Smooth muscle cell (in vitro differentiated cells): ENCODE measurements at regions not wholly inside any gene's neighbourhood (a gene's known extent, or its start where the extent isn't known, plus 50 kb on each side); places are given as distances from the start of the nearest gene placed in this dataset.

Source experiments
- DNase-seq: peaks from one replicate; lab custom pipeline; 2025; ENCODE audit not compliant: unreplicated experiment; lab: John Stamatoyannopoulos, UW
- H2AFZ ChIP-seq: fragments of 200-600 bp; sonication (generic); 2 replicates; pipeline ENCODE4 v1.6.0; 2016; ENCODE audit warnings: antibody characterized with exemption, low read depth, mild to moderate bottlenecking
- H3F3A ChIP-seq: fragments of 200-600 bp; sonication (generic); 2 replicates; pipeline ENCODE4 v1.6.0; 2017; ENCODE audit warnings: antibody characterized with exemption, low read depth
- H3K27ac ChIP-seq: fragments of 200-600 bp; sonication (generic); 2 replicates; pipeline ENCODE4 v1.5.1; 2016; ENCODE audit warnings: low read depth, mild to moderate bottlenecking
- H3K27me3 ChIP-seq: fragments of 200-600 bp; sonication (generic); 2 replicates; pipeline ENCODE4 v1.6.1; 2016; ENCODE audit warnings: low read depth, mild to moderate bottlenecking
- H3K36me3 ChIP-seq: fragments of 200-600 bp; sonication (generic); 2 replicates; pipeline ENCODE4 v1.5.1; 2016; ENCODE audit warnings: low read depth
- H3K4me1 ChIP-seq: fragments of 200-600 bp; sonication (generic); 2 replicates; pipeline ENCODE4 v1.5.1; 2016; ENCODE audit warnings: low read depth
- H3K4me2 ChIP-seq: fragments of 200-600 bp; sonication (generic); 2 replicates; pipeline ENCODE4 v1.6.0; 2016; ENCODE audit warnings: mild to moderate bottlenecking
- H3K4me3 ChIP-seq: fragments of 200-600 bp; sonication (generic); 2 replicates; pipeline ENCODE4 v1.5.1; 2016; ENCODE audit warnings: mild to moderate bottlenecking
- H3K79me2 ChIP-seq: fragments of 200-600 bp; sonication (generic); 2 replicates; pipeline ENCODE4 v1.6.0; 2016; ENCODE audit warnings: low read depth, mild to moderate bottlenecking
- H3K9ac ChIP-seq: fragments of 200-600 bp; sonication (generic); 2 replicates; pipeline ENCODE4 v1.6.0; 2016; ENCODE audit warnings: low read depth
- H3K9me3 ChIP-seq: fragments of 200-600 bp; sonication (generic); replicated peaks from 2 replicates; pipeline ENCODE4 v1.5.1; 2016; ENCODE audit warnings: low read depth
- H4K20me1 ChIP-seq: fragments of 200-600 bp; sonication (generic); 2 replicates; pipeline ENCODE4 v1.6.0; 2016; ENCODE audit warnings: low read depth
- CTCF ChIP-seq: fragments of 200-600 bp; sonication (generic); IDR thresholded peaks from 2 replicates; pipeline ENCODE4 v1.5.1; 2017; ENCODE audit warnings: borderline replicate concordance, mild to moderate bottlenecking, antibody characterized with exemption; ENCODE audit not compliant: insufficient read depth, poor library complexity, severe bottlenecking
- WGBS: methylation state at CpG from one replicate; pipeline ENCODE4 v1.1.7; 2016; ENCODE audit warnings: low lambda C conversion rate; 5-methylcytosine and 5-hydroxymethylcytosine counted together

- Histone ChIP-seq H3K4me3 (no peak overlapping the region), H3K4me1 (peaks cover 10% of the 10 kb centered on the region), H3F3A (no peaks in the 10 kb centered on the region), H3K79me2 (no peaks in the 10 kb centered on the region), H3K27me3 (no peaks in the 10 kb centered on the region), H3K36me3 (no peaks in the 10 kb centered on the region), H4K20me1 (no peaks in the 10 kb centered on the region), H2AFZ (no peak overlapping the region), H3K9me3 (no peaks in the 10 kb centered on the region), H3K27ac (no peak overlapping the region), H3K4me2 (no peak overlapping the region), H3K9ac (no peak overlapping the region)
- DNase-seq: no peak
- 32% methylated on average over 3 of the region's 3 CpGs for WGBS
- no peak for TF ChIP-seq CTCF
These were observed 84.0 kb upstream of the JADE1 start for GRCh38 chr4:128725405-128726055.

- DNase-seq: no peak
- H3K9ac ChIP-seq: no peak overlapping the region
- no peaks in the 10 kb centered on the region for H3F3A ChIP-seq
- H3K36me3 ChIP-seq: no peaks in the 10 kb centered on the region
- H2AFZ ChIP-seq: peak overlapping the region; percentile 55
- H3K27me3 ChIP-seq: no peaks in the 10 kb centered on the region
- H3K27ac ChIP-seq: no peak overlapping the region
- no peak for TF ChIP-seq CTCF
- no peaks in the 10 kb centered on the region for H3K9me3 ChIP-seq
- WGBS: 86% methylated on average over 2 of the region's 2 CpGs
- no peak overlapping the region for H3K4me3 ChIP-seq
- H3K4me1 ChIP-seq: peaks cover 10% of the 10 kb centered on the region
- no peaks in the 10 kb centered on the region for H3K79me2 ChIP-seq
- no peak overlapping the region for H3K4me2 ChIP-seq
- no peaks in the 10 kb centered on the region for H4K20me1 ChIP-seq
These were observed 86.6 kb upstream of the JADE1 start for GRCh38 chr4:128722911-128723310.

- H3K27ac ChIP-seq: no peak overlapping the region
- H3K27me3 ChIP-seq: no peaks in the 10 kb centered on the region
- 49% methylated on average over 4 of the region's 4 CpGs for WGBS
- H3K79me2 ChIP-seq: no peaks in the 10 kb centered on the region
- no peaks in the 10 kb centered on the region for H3K36me3 ChIP-seq
- no peak for DNase-seq
- no peak overlapping the region for H3K4me3 ChIP-seq
- H2AFZ ChIP-seq: peak overlapping the region; percentile 55
- no peaks in the 10 kb centered on the region for H3K9me3 ChIP-seq
- no peaks in the 10 kb centered on the region for H4K20me1 ChIP-seq
- H3K9ac ChIP-seq: no peak overlapping the region
- TF ChIP-seq CTCF: no peak
- no peak overlapping the region for H3K4me2 ChIP-seq
- peaks cover 10% of the 10 kb centered on the region for H3K4me1 ChIP-seq
- H3F3A ChIP-seq: no peaks in the 10 kb centered on the region
These were observed 87.6 kb upstream of the JADE1 start for GRCh38 chr4:128721896-128722295.

- Histone ChIP-seq H3K4me2 (no peak overlapping the region), H3K4me3 (no peak overlapping the region), H3K27me3 (no peaks in the 10 kb centered on the region), H3K27ac (no peak overlapping the region), H3K9me3 (no peaks in the 10 kb centered on the region), H2AFZ (no peak overlapping the region), H3K4me1 (peaks cover 5% of the 10 kb centered on the region), H4K20me1 (no peaks in the 10 kb centered on the region), H3K9ac (no peak overlapping the region), H3K36me3 (no peaks in the 10 kb centered on the region), H3K79me2 (no peaks in the 10 kb centered on the region), H3F3A (no peaks in the 10 kb centered on the region)
- no peak for DNase-seq
- no peak for TF ChIP-seq CTCF
- WGBS: 90% methylated on average over 4 of the region's 4 CpGs
These were observed 89.2 kb upstream of the JADE1 start for GRCh38 chr4:128720270-128720669.
